OCI-LY3 (cell line): ENCODE measurements at regions not wholly inside any gene's neighbourhood (a gene's known extent, or its start where the extent isn't known, plus 50 kb on each side); places are given as distances from the start of the nearest gene placed in this dataset.

Experiments used
- H2AFZ ChIP-seq: fragments of 200-600, 300-600 bp; shearing (Covaris generic); 2 replicates; pipeline ENCODE4 v1.6.0; 2014; ENCODE audit warnings: antibody characterized with exemption, low read depth, low read length
- H3K27ac ChIP-seq: fragments of 200-600, 300-600 bp; sonication (generic); 2 replicates; pipeline ENCODE4 v1.5.1; 2014; ENCODE audit warnings: mild to moderate bottlenecking, low read length, moderate library complexity, mixed read lengths
- H3K27me3 ChIP-seq: fragments of 200-600, 300-600 bp; sonication (generic); 2 replicates; pipeline ENCODE4 v1.6.1; 2014; ENCODE audit warnings: low read depth, low read length, mixed read lengths
- H3K36me3 ChIP-seq: fragments of 200-600, 300-600 bp; sonication (generic); replicated peaks from 2 replicates; pipeline ENCODE3; 2014; ENCODE audit warnings: low read depth, low read length, mixed read lengths
- H3K4me1 ChIP-seq: fragments of 300-600, 200-600 bp; sonication (generic); 2 replicates; pipeline ENCODE4 v1.6.1; 2014; ENCODE audit warnings: low read length, mixed read lengths
- H3K4me2 ChIP-seq: fragments of 200-600, 300-600 bp; sonication (generic); 2 replicates; pipeline ENCODE4 v1.6.1; 2014; ENCODE audit warnings: low read length, mixed read lengths
- H3K4me3 ChIP-seq: fragments of 300-600, 200-600 bp; sonication (generic); 2 replicates; pipeline ENCODE4 v1.5.1; 2014; ENCODE audit warnings: antibody characterized with exemption, mild to moderate bottlenecking, low read length, moderate library complexity
- H3K79me2 ChIP-seq: fragments of 300-600, 200-600 bp; shearing (Covaris generic); 2 replicates; pipeline ENCODE4 v1.6.1; 2014; ENCODE audit warnings: mild to moderate bottlenecking, low read length, mixed read lengths
- H3K9ac ChIP-seq: fragments of 300-600, 200-600 bp; shearing (Covaris generic); 2 replicates; pipeline ENCODE4 v1.6.0; 2014; ENCODE audit warnings: mild to moderate bottlenecking, low read length, moderate library complexity
- H3K9me3 ChIP-seq: fragments of 200-600, 300-600 bp; shearing (Covaris generic); 2 replicates; pipeline ENCODE4 v1.6.1; 2014; ENCODE audit warnings: low read length, mixed read lengths; ENCODE audit not compliant: insufficient read depth
- H4K20me1 ChIP-seq: fragments of 200-600, 300-600 bp; sonication (generic); 2 replicates; pipeline ENCODE4 v1.6.1; 2016; ENCODE audit warnings: low read length, mixed read lengths; ENCODE audit not compliant: insufficient read depth
- CTCF ChIP-seq: fragments of 200-600, 300-600 bp; sonication (generic); IDR thresholded peaks from 2 replicates; pipeline ENCODE4 v1.5.1; 2014; ENCODE audit warnings: antibody characterized with exemption, low read length, low read depth
- EZH2phosphoT487 ChIP-seq: fragments of 200-600 bp; shearing (Covaris generic); IDR thresholded peaks from 2 replicates; pipeline ENCODE4 v1.6.1; 2018; ENCODE audit warnings: antibody characterized with exemption, mixed run types, low read depth

DNA sequence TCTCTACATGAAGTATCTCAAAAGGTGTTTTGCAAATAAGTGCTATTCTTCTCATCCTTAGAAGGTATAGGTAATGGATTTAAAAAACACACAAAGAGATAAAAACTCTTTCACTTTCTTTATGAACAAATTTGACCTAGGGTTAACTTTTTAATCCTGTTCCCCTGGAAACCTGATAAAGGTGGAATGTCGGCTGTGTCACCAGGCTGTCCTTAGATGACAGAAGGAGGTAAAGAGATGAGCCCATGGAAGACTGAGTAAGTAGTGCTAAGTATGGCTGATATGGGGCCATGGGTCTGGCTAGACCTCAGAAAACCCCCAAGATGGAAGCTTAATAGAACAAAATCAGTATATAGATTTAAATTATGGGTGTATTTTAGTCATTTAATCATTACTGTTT is 153.8 kb upstream of the LSM14A start:
- Histone ChIP-seq H3K79me2 (no peaks in the 10 kb centered on the region), H3K9me3 (no peaks in the 10 kb centered on the region), H3K27ac (no peak overlapping the region), H3K4me2 (no peak overlapping the region), H2AFZ (no peak overlapping the region), H3K4me1 (no peaks in the 10 kb centered on the region), H3K36me3 (no peaks in the 10 kb centered on the region), H4K20me1 (no peaks in the 10 kb centered on the region), H3K27me3 (peaks cover 34% of the 10 kb centered on the region), H3K9ac (no peak overlapping the region), H3K4me3 (no peak overlapping the region)
- TF ChIP-seq EZH2phosphoT487: no peak
- TF ChIP-seq CTCF: no peak

GRCh38 chr19:34023381-34023780 is 148.9 kb upstream of the LSM14A start:
- Histone ChIP-seq H3K4me3 (no peak overlapping the region), H3K79me2 (no peaks in the 10 kb centered on the region), H3K27me3 (peaks cover 30% of the 10 kb centered on the region), H4K20me1 (no peaks in the 10 kb centered on the region), H3K27ac (no peak overlapping the region), H3K4me1 (no peaks in the 10 kb centered on the region), H3K36me3 (no peaks in the 10 kb centered on the region), H2AFZ (no peak overlapping the region), H3K9me3 (no peaks in the 10 kb centered on the region; the same call in 1 of the 2 replicates), H3K4me2 (no peak overlapping the region), H3K9ac (no peak overlapping the region)
- TF ChIP-seq CTCF: no peak
- TF ChIP-seq EZH2phosphoT487: no peak

GRCh38 chr19:34033880-34034279 is 138.4 kb upstream of the LSM14A start:
- no peak overlapping the region for H3K27ac ChIP-seq
- TF ChIP-seq EZH2phosphoT487 (no peak), CTCF (no peak)
- H4K20me1 ChIP-seq: no peaks in the 10 kb centered on the region
- no peak overlapping the region for H3K4me3 ChIP-seq
- H3K4me2 ChIP-seq: no peak overlapping the region
- no peak overlapping the region for H2AFZ ChIP-seq
- no peaks in the 10 kb centered on the region for H3K36me3 ChIP-seq
- no peaks in the 10 kb centered on the region for H3K79me2 ChIP-seq
- H3K27me3 ChIP-seq: peaks cover 13% of the 10 kb centered on the region; the same call in 1 of the 2 replicates
- no peaks in the 10 kb centered on the region for H3K4me1 ChIP-seq
- no peaks in the 10 kb centered on the region for H3K9me3 ChIP-seq
- no peak overlapping the region for H3K9ac ChIP-seq

- H3K9me3 ChIP-seq: no peaks in the 10 kb centered on the region
- H3K4me2 ChIP-seq: no peak overlapping the region
- H3K27ac ChIP-seq: no peak overlapping the region
- no peak overlapping the region for H2AFZ ChIP-seq
- H3K27me3 ChIP-seq: peaks cover 13% of the 10 kb centered on the region; the same call in 1 of the 2 replicates
- H4K20me1 ChIP-seq: no peaks in the 10 kb centered on the region
- H3K79me2 ChIP-seq: no peaks in the 10 kb centered on the region
- no peak overlapping the region for H3K9ac ChIP-seq
- no peak overlapping the region for H3K4me3 ChIP-seq
- no peaks in the 10 kb centered on the region for H3K36me3 ChIP-seq
- no peak for TF ChIP-seq CTCF
- TF ChIP-seq EZH2phosphoT487: no peak
- H3K4me1 ChIP-seq: no peaks in the 10 kb centered on the region
Observed at GRCh38 chr19:34034318-34034846, 137.9 kb upstream of the LSM14A start.
